Body of pancreas (tissue), 4 donors: ENCODE measurements at regions not wholly inside any gene's neighbourhood (a gene's known extent, or its start where the extent isn't known, plus 50 kb on each side); places are given as distances from the start of the nearest gene placed in this dataset.

Experiments
- ATAC-seq: fragments of 150-250 bp; one replicate; pipeline ENCODE4 v1.9.1; 2016
- DNase-seq, 4 donors: peaks; one replicate each; pipeline ENCODE4 v3.0.0-alpha.2; 2019
- H3K27ac ChIP-seq, 4 donors: fragments of 200-600 bp; sonication (generic); 1 replicate in 3 of 4; 2 replicates in 1 of 4; pipeline versions ENCODE4 v1.5.1 to v1.6.1; 2016 to 2019; ENCODE audit warnings: mild to moderate bottlenecking in 1 of 4, mixed read lengths in 1 of 4, moderate library complexity in 1 of 4
- H3K27me3 ChIP-seq, 2 donors: fragments of 200-600 bp; sonication (generic); one replicate each; pipeline ENCODE4 v1.6.0; 2016; ENCODE audit warnings: mild to moderate bottlenecking in 1 of 2
- H3K36me3 ChIP-seq, 2 donors: fragments of 200-600 bp; sonication (generic); replicated peaks in 1 of 2; 2 replicates each; pipeline ENCODE4 v1.5.1; 2016; ENCODE audit warnings: low read depth in 2 of 2; ENCODE audit not compliant: insufficient read depth in 1 of 2
- H3K4me1 ChIP-seq: fragments of 200-600 bp; sonication (generic); one replicate; pipeline ENCODE4 v1.6.0; 2016
- H3K4me3 ChIP-seq, 2 donors: fragments of 200-600 bp; sonication (generic); 1 replicate in 1 of 2; 2 replicates in 1 of 2; pipeline ENCODE4 v1.5.1; 2016 to 2019
- H3K9me3 ChIP-seq, 3 donors: fragments of 200-600 bp; sonication (generic); 1 replicate in 2 of 3; 2 replicates in 1 of 3; pipeline ENCODE4 v1.5.1; 2016
- POLR2A ChIP-seq, 3 donors: fragments of 450-650 bp; IDR thresholded peaks; one replicate each; pipeline ENCODE4 v1.6.1; 2016; ENCODE audit warnings: antibody characterized with exemption in 3 of 3, mild to moderate bottlenecking in 2 of 3
- WGBS, 2 donors: methylation state at CpG; one replicate each; pipeline ENCODE4 v1.1.5; 2017; 5-methylcytosine and 5-hydroxymethylcytosine counted together
- intact Hi-C: fragments of 100-400 bp; cut with DNase I; formaldehyde crosslinking; loops from one replicate; pipeline ENCODE4 v1.15.1; 2023
- TF ChIP-seq, protein P1 (sequence below), 7 experiments: fragments of 450-650 bp in 4 of 7; fragments of 200-600 bp in 3 of 7; sonication (generic) in 3 of 7; IDR thresholded peaks; one replicate each; pipeline ENCODE4 v1.5.1; 2016 to 2019; ENCODE audit warnings: antibody characterized with exemption in 7 of 7

DNA sequence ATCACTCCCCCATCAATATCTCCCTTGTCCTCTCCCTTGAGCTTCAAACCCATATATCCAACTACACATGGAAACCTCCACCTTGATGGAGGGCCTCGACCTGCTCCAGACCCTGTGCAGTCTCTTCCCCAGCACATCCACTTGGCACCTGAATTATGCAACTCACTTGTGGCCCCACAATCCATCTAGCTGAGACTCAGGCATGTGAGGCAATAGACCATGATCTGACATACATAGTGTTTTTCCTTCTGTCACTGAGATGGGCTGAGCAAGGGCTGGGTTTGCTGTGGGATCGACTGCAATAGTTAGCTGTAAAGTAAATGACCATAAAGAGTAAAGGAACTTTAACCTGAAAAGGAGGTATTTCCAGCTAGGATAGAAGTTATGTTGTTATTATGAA lies 172.9 kb upstream of the RAD23B start:
- no peak for TF ChIP-seq POLR2A (IDR thresholded peaks at IDR 0.05)
- TF ChIP-seq, protein P1, sequence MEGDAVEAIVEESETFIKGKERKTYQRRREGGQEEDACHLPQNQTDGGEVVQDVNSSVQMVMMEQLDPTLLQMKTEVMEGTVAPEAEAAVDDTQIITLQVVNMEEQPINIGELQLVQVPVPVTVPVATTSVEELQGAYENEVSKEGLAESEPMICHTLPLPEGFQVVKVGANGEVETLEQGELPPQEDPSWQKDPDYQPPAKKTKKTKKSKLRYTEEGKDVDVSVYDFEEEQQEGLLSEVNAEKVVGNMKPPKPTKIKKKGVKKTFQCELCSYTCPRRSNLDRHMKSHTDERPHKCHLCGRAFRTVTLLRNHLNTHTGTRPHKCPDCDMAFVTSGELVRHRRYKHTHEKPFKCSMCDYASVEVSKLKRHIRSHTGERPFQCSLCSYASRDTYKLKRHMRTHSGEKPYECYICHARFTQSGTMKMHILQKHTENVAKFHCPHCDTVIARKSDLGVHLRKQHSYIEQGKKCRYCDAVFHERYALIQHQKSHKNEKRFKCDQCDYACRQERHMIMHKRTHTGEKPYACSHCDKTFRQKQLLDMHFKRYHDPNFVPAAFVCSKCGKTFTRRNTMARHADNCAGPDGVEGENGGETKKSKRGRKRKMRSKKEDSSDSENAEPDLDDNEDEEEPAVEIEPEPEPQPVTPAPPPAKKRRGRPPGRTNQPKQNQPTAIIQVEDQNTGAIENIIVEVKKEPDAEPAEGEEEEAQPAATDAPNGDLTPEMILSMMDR (IDR thresholded peaks at IDR 0.05) = no peak
- WGBS, 2 donors = 48 to 62% methylated on average over 2 of the region's 2 CpGs
- DNase-seq = no peak
- intact Hi-C loops = no loop called here
- no peak overlapping the region for H3K4me3 ChIP-seq
- H3K27me3 ChIP-seq = no peaks in the 10 kb centered on the region
- no peak for ATAC-seq
- H3K9me3 ChIP-seq = no peaks in the 10 kb centered on the region
- H3K36me3 ChIP-seq = no peaks in the 10 kb centered on the region
- H3K4me1 ChIP-seq = no peaks in the 10 kb centered on the region
- H3K27ac ChIP-seq = no peak overlapping the region

DNA sequence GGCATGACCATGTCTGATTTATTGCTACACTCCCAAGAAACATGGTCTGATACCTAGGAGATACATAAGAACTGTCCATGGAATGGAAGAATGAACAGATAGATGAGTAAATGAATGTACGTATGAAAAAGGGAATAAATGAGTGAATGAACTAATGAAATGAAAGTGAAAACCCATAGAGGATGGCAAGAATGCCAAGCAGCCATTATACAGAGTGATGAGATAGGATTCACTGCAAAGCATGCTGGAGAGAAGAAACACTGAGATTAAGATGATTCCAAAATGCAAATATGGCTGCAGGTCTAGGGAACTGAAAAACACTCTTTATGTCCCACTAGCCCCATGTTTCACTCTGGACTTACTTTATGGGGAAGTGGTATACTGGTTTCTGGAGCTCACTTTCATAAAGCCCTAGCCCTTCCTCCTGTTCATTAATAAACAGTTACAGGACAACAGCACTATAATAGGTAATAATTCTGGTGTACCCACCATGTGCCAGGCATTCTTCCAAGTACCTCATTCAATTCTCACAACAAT lies 170.3 kb upstream of the RAD23B start:
- TF ChIP-seq, protein P1 (IDR thresholded peaks at IDR 0.05) = no peak
- no peak for TF ChIP-seq POLR2A (IDR thresholded peaks at IDR 0.05)
- intact Hi-C loops = no loop called here
- no peaks in the 10 kb centered on the region for H3K9me3 ChIP-seq
- no peaks in the 10 kb centered on the region for H3K4me1 ChIP-seq
- DNase-seq = no peak
- H3K4me3 ChIP-seq = no peak overlapping the region
- WGBS, 2 donors = 42 to 68% methylated on average over 1 of the region's 1 CpG
- H3K27ac ChIP-seq = no peak overlapping the region
- ATAC-seq = no peak
- H3K27me3 ChIP-seq = no peaks in the 10 kb centered on the region
- H3K36me3 ChIP-seq = no peaks in the 10 kb centered on the region

DNA sequence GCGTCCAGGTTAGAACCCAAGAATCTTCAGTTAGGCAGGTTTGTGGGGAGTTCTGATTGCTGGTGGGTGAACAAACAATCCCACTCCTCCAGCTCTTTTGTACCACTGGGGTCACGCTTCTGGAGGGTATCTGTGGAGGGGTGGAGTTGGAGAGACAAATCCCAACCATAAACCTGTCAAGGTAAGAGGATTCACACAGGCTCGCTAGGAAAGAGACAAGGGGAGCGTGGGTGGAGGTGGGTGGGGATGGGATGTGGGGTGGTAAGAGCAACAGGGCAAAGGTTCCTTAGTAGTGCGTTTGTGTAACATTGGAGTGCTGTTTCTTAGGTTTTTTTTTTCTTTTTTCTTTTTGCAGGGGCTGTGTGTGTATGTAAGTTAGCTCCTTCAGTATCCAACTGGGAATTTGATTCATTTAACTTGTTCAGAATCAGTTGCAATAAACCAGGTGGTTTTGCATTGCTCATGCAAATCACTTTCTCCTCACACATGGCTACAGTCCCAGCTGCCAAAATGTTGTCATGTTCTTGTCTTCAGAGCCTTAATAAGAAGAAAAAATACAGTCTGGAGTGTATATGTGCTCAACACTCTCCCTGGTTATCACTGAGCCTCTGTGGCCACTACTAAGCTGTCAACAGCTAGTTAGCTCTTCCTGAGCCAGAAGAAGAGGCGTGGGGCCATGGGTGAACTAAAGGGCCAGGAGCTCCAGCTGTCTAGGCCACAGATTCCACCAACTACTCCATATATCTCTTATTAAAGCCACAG lies 164.0 kb upstream of the RAD23B start:
- intact Hi-C loops = no loop called here

DNA sequence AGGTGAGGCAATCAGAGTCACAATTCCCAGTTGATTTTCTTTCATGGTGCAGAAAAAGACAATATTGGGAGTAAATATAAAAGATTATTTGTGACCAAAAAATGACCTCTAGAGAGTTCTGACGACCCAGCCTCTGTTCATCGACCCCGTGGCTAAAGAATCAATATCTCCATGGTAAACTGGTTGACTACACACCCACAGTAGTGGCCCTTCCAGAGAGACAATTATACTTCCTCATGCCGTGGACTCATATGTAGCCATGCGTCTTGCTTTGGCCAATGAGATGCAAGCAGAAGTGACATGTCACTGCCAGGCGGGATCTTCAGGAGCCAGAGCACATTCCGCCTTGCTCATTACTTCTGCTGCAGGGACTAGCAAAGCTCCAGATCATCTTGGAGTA lies 163.3 kb upstream of the RAD23B start:
- 55 to 61% methylated on average over 7 of the region's 7 CpGs for WGBS, 2 donors
- no peak for DNase-seq
- no peaks in the 10 kb centered on the region for H3K27me3 ChIP-seq
- H3K9me3 ChIP-seq = no peaks in the 10 kb centered on the region
- ATAC-seq = no peak
- no peak overlapping the region for H3K4me3 ChIP-seq
- H3K4me1 ChIP-seq = no peaks in the 10 kb centered on the region
- TF ChIP-seq POLR2A (IDR thresholded peaks at IDR 0.05) = no peak
- TF ChIP-seq, protein P1 (IDR thresholded peaks at IDR 0.05) = no peak
- no peaks in the 10 kb centered on the region for H3K36me3 ChIP-seq
- intact Hi-C loops = no loop called here
- no peak overlapping the region for H3K27ac ChIP-seq

More for the DNA sequence above, 164.0 kb upstream of the RAD23B start:
- Histone ChIP-seq H3K36me3 (no peaks in the 10 kb centered on the region), H3K9me3 (no peaks in the 10 kb centered on the region), H3K27ac (no peak overlapping the region), H3K27me3 (no peaks in the 10 kb centered on the region), H3K4me3 (no peak overlapping the region), H3K4me1 (no peaks in the 10 kb centered on the region)
- no peak for DNase-seq
- 78 to 85% methylated on average over 6 of the region's 6 CpGs for WGBS, 2 donors
- no peak for TF ChIP-seq POLR2A (IDR thresholded peaks at IDR 0.05)
- ATAC-seq = no peak

DNA sequence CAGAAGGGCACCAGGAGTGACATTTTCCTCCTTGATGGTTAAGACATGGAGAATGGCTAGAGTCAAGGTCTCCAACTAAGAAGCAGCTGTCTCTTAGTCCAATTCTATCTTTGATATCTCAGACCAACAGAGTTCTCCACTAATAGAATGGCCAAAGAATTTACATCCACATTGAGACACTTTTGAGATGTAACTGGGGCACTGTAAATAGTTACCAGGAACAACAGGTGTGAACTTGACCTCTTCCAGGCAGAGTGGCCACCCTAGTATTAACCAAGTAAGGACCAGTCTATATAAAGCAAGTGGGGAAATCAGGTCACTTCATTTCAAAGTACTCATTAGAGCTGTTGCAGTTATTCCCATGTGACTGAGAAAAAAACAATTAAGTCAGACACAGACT lies 159.7 kb upstream of the RAD23B start:
- DNase-seq = no peak
- no peaks in the 10 kb centered on the region for H3K36me3 ChIP-seq
- intact Hi-C loops = no loop called here
- H3K9me3 ChIP-seq = no peaks in the 10 kb centered on the region
- H3K27ac ChIP-seq = no peak overlapping the region
- TF ChIP-seq POLR2A (IDR thresholded peaks at IDR 0.05) = no peak
- TF ChIP-seq, protein P1 (IDR thresholded peaks at IDR 0.05) = no peak
- H3K27me3 ChIP-seq = no peaks in the 10 kb centered on the region
- no peak overlapping the region for H3K4me3 ChIP-seq
- ATAC-seq = no peak
- no peaks in the 10 kb centered on the region for H3K4me1 ChIP-seq
